WTC11 (cell line): ENCODE measurements at regions not wholly inside any gene's neighbourhood (a gene's known extent, or its start where the extent isn't known, plus 50 kb on each side); places are given as distances from the start of the nearest gene placed in this dataset.

Experiments
- ATAC-seq: fragments of 200-7000 bp; cut with Tn5 transposase; 2 replicates; pipeline ENCODE4 v1.10.0; 2021; ENCODE audit warnings: mild to moderate bottlenecking, moderate library complexity
- CTCF ChIA-PET: fragments of 300-600 bp; sonication (Branson Sonifier 250); formaldehyde crosslinking; loops from one replicate; lab custom pipeline; 2021; ENCODE audit warnings: antibody characterized with exemption; lab: Charles Lee
- POLR2A ChIA-PET: fragments of 350-600 bp; sonication (Branson Sonifier 250); formaldehyde crosslinking; loops from one replicate; lab custom pipeline; 2021; ENCODE audit warnings: antibody characterized with exemption; lab: Charles Lee
- DNase-seq: peaks from one replicate; pipeline ENCODE4 v3.0.0; 2021; ENCODE audit warnings: low spot score
- H3K27ac Mint-ChIP-seq: 2 replicates; pipeline ENCODE4 v1.8.0; 2021; ENCODE audit warnings: mixed read lengths
- H3K27me3 Mint-ChIP-seq: 2 replicates; pipeline ENCODE4 v1.8.0; 2021; ENCODE audit warnings: low read depth, mild to moderate bottlenecking, moderate library complexity, mixed read lengths
- H3K36me3 Mint-ChIP-seq: 2 replicates; pipeline ENCODE4 v1.8.0; 2021; ENCODE audit warnings: mixed read lengths
- H3K4me1 Mint-ChIP-seq: 2 replicates; pipeline ENCODE4 v1.8.0; 2022; ENCODE audit warnings: mixed read lengths
- H3K4me3 Mint-ChIP-seq: 2 replicates; pipeline ENCODE4 v1.8.0; 2021; ENCODE audit warnings: mild to moderate bottlenecking, moderate library complexity, mixed read lengths
- H3K9me3 Mint-ChIP-seq: 2 replicates; pipeline ENCODE4 v1.8.0; 2021; ENCODE audit warnings: mixed read lengths
- CDX4 ChIP-seq: fragments of 250-450 bp; sonication (Bioruptor Pico); IDR thresholded peaks from 2 replicates; pipeline ENCODE4 v1.9.0; 2021; ENCODE audit warnings: moderate library complexity, mild to moderate bottlenecking, inconsistent platforms, borderline replicate concordance
- CTCF ChIP-seq: fragments of 200-600 bp; IDR thresholded peaks from 2 replicates; pipeline ENCODE4 v1.8.0; 2022; ENCODE audit warnings: antibody characterized with exemption
- E2F1 ChIP-seq: sonication (generic); formaldehyde crosslinking; IDR thresholded peaks from 2 replicates; pipeline ENCODE4 v1.8.0; 2022; ENCODE audit warnings: mild to moderate bottlenecking, missing genetic modification reagents
- IRF1 ChIP-seq: sonication (generic); formaldehyde crosslinking; IDR thresholded peaks from 2 replicates; pipeline ENCODE4 v1.8.0; 2023; ENCODE audit warnings: missing genetic modification reagents
- KAT7 ChIP-seq: sonication (generic); formaldehyde crosslinking; IDR thresholded peaks from 2 replicates; pipeline ENCODE4 v1.8.1; 2023; ENCODE audit warnings: missing genetic modification reagents, mild to moderate bottlenecking, borderline replicate concordance
- MAX ChIP-seq: sonication (generic); formaldehyde crosslinking; IDR thresholded peaks from 2 replicates; pipeline ENCODE4 v1.8.0; 2022; ENCODE audit warnings: mild to moderate bottlenecking, missing genetic modification reagents
- MLX ChIP-seq: sonication (generic); formaldehyde crosslinking; IDR thresholded peaks from 2 replicates; pipeline ENCODE4 v1.8.1; 2023; ENCODE audit warnings: mild to moderate bottlenecking, missing genetic modification reagents, moderate library complexity
- NFYB ChIP-seq: sonication (generic); formaldehyde crosslinking; conservative IDR thresholded peaks from 2 replicates; pipeline ENCODE4 v1.8.0; 2022; ENCODE audit warnings: low read depth, missing genetic modification reagents
- NR3C1 ChIP-seq: sonication (generic); formaldehyde crosslinking; conservative IDR thresholded peaks from 2 replicates; pipeline ENCODE4 v1.8.1; 2023; ENCODE audit warnings: low read depth, mild to moderate bottlenecking, missing genetic modification reagents
- USF2 ChIP-seq: sonication (generic); formaldehyde crosslinking; IDR thresholded peaks from 2 replicates; pipeline ENCODE4 v1.8.1; 2023; ENCODE audit warnings: mild to moderate bottlenecking, missing genetic modification reagents, moderate library complexity
- ZNF121 ChIP-seq: sonication (generic); formaldehyde crosslinking; IDR thresholded peaks from 2 replicates; pipeline ENCODE4 v1.8.0; 2023; ENCODE audit warnings: missing genetic modification reagents
- ZNF232 ChIP-seq: sonication (generic); formaldehyde crosslinking; IDR thresholded peaks from 2 replicates; pipeline ENCODE4 v1.8.0; 2022; ENCODE audit warnings: mild to moderate bottlenecking, missing genetic modification reagents
- ZNF512 ChIP-seq: sonication (generic); formaldehyde crosslinking; IDR thresholded peaks from 2 replicates; pipeline ENCODE4 v1.8.1; 2022; ENCODE audit warnings: missing genetic modification reagents, borderline replicate concordance
- ZSCAN18 ChIP-seq: fragments of 250-450 bp; sonication (Bioruptor Pico); IDR thresholded peaks from 2 replicates; pipeline ENCODE4 v2.1.2; 2022; ENCODE audit warnings: mild to moderate bottlenecking, moderate library complexity

- CTCF ChIA-PET: interaction anchor here (1.1 to 2.5 kb wide), 4 partner anchors 42 to 348 kb away, joined by 3 to 18 read pairs (median 9); no protein-coding TSS in a partner anchor
- peaks cover 49% of the 10 kb centered on the region for H3K4me1 Mint-ChIP-seq
Observed at GRCh38 chr4:3834663-3835521, 68.7 kb downstream of the ADRA2C start.

GRCh38 chr4:3835527-3836405 is 69.6 kb downstream of the ADRA2C start:
- ATAC-seq (peak; percentile 53), DNase-seq (peak; percentile 49)
- ChIA-PET CTCF (interaction anchor here (0.6 to 2.5 kb wide), 5 partner anchors 8 to 347 kb away, joined by 3 to 18 read pairs (median 3); no protein-coding TSS in a partner anchor), POLR2A (interaction anchor here (1.5 kb wide), 1 partner anchor 27 kb away, joined by 4 read pairs; no protein-coding TSS in a partner anchor)
- H3K27me3 Mint-ChIP-seq: peaks cover 26% of the 10 kb centered on the region
- no peak overlapping the region for H3K4me3 Mint-ChIP-seq
- no peak overlapping the region; the same call in 1 of the 2 replicates for H3K27ac Mint-ChIP-seq
- peaks cover 12% of the 10 kb centered on the region for H3K9me3 Mint-ChIP-seq
- H3K4me1 Mint-ChIP-seq: peaks cover 41% of the 10 kb centered on the region
- H3K36me3 Mint-ChIP-seq: peaks cover 3% of the 10 kb centered on the region; the same call in 1 of the 2 replicates
- no peak for TF ChIP-seq CTCF
- TF ChIP-seq ZNF121 (CRISPR knock-in tag): no peak; the same call in 1 of the 2 replicates
- TF ChIP-seq NFYB (CRISPR knock-in tag): no peak
- TF ChIP-seq NR3C1 (CRISPR knock-in tag): no peak
- TF ChIP-seq E2F1 (CRISPR knock-in tag): 0 out of 2 replicates have a peak, but pooled peaks have one; percentile 3
- TF ChIP-seq ZSCAN18 (CRISPR knock-in tag): no peak
- TF ChIP-seq IRF1: no peak
- TF ChIP-seq KAT7: no peak
- TF ChIP-seq MAX (CRISPR knock-in tag): peak; percentile 40
- TF ChIP-seq CDX4 (CRISPR knock-in tag): no peak
- TF ChIP-seq MLX: no peak

More at GRCh38 chr4:3834663-3835521, 68.7 kb downstream of the ADRA2C start:
- Mint-ChIP-seq H3K9me3 (peaks cover 12% of the 10 kb centered on the region), H3K36me3 (peaks cover 3% of the 10 kb centered on the region; the same call in 1 of the 2 replicates), H3K27ac (no peak overlapping the region), H3K4me3 (no peak overlapping the region), H3K27me3 (peaks cover 23% of the 10 kb centered on the region)
- DNase-seq (no peak), ATAC-seq (no peak)
- POLR2A ChIA-PET: interaction anchor here (0.7 to 1.5 kb wide), 2 partner anchors 28 to 46 kb away, joined by 3 to 4 read pairs; no protein-coding TSS in a partner anchor
- TF ChIP-seq ZNF512 (CRISPR knock-in tag) (peak; percentile 67; the same call in 1 of the 2 replicates), MAX (CRISPR knock-in tag) (0 out of 2 replicates have a peak, but pooled peaks have one; percentile 55), USF2 (CRISPR knock-in tag) (peak; percentile 20; the same call in 1 of the 2 replicates), ZNF232 (CRISPR knock-in tag) (no peak)
